NCI-H2196 (cell line): ENCODE measurements at regions not wholly inside any gene's neighbourhood (a gene's known extent, or its start where the extent isn't known, plus 50 kb on each side); places are given as distances from the start of the nearest gene placed in this dataset.

Source experiments
- DNase-seq: peaks from one replicate; lab custom pipeline; 2025; ENCODE audit not compliant: unreplicated experiment; lab: John Stamatoyannopoulos, UW

DNA sequence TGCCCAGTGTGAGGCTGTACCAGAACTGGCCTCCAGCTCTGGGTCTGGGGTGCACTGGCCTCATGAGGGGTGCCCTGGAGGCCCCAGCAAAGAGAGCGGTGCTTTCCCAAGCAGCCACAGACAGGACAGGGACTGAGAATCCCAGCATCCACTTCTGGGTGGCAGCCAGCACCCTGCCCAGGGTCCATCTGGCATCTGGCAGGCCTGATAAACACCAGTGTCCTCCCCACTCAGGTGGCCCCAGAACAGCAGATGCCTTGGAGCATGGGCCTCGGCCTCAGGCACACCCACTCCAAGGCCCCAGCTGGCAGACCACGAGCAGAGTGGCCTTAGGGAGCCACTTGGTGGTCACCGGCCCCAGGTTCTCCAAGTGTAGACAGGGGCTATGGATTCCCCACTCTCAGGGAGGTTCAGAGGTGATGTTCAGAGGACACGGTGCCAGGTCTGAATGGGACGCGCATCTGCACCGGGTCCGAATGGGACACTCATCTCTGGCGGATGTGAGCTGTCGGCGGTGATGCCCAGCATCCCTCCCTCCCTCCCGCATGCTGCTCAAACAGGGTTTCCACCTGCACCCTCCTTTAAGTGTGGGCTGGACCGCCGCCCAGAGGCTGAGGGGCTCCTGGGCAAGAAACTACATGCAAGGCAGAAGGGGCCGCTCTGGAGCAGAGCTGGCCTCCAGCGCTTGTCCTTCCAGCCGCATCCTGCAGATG is 82.2 kb upstream of the GPC1 start:
- no peak for DNase-seq

DNA sequence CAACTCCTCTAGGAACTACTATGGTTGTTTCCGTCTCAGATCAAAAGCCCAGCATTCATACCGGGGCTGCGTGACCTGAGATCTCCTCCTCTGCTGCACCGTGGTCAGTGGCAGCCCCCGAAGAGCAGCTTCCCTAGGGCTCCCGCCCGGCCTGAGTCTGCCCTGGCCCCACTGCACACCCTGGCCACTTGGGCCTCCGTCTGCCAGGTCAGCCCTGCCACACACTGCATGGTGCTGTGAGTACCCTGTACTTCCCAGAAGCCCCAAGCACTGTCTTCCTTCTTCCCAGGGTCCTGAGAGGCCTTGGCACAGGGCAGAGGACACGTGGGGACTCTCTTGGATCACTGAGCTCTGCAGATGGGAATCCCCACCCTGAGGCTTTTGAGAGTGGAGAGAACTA is 81.5 kb upstream of the GPC1 start:
- DNase-seq: no peak

DNA sequence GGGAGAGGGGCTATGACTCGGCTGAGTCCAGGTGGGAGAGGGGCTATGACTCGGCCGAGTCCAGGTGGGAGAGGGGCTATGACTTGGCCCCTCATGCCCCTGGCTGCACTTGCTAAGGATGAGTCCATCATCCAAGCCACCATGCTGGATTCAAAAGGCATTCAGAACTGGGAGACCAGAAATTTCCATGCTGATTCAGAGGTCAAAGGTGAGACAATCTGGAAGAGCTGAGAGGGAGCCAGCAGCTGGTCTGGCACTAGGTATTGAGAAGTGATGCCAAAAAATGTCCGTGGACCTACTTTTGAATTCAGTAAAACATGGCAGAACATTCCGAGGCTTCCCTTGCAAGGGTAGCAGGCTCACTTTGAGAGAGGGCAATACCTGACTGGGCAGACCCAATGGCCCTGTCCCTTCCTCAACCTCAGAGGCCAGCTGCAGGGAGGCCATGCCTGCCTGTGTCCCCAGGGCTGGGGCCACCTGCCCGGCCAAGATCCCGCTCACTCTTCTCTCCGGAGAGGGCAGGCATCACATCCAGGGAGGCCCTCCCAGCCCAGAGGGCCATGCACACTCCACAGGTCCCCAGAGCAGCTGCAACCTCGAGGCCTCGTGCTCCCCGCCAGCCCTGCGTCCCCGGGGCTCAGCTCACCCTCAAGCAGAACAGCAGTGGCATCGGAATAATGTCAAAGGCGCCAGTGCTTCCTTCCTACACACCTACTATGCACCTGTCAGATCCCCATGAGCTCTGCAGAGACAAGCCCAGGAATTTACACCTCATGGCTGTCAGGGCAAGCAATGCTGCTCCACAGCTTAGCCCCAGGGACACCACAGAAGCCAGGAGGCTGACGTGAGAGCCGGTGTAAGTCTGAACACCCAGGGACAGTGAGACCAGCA is 80.2 kb upstream of the GPC1 start:
- no peak for DNase-seq

DNA sequence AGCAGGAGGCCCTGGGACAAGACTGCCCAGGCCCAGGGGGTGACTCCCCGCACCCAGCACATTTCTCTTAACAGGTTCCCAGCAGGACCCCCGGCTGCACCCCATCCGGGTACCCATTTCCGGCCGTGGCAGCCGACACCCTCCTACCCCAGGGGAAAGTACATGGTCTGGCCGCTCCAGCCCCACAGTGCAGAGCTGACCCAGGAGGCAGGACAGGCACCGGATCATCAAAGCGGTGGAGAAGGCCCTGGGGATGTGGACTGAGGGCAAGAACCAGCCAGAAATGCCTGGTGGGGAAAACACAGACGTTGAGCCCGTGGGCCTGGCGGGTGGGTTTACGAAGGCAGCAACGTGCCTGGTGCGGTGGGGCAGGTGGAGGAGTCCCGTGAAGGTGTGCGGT is 79.5 kb upstream of the GPC1 start:
- DNase-seq: no peak

DNA sequence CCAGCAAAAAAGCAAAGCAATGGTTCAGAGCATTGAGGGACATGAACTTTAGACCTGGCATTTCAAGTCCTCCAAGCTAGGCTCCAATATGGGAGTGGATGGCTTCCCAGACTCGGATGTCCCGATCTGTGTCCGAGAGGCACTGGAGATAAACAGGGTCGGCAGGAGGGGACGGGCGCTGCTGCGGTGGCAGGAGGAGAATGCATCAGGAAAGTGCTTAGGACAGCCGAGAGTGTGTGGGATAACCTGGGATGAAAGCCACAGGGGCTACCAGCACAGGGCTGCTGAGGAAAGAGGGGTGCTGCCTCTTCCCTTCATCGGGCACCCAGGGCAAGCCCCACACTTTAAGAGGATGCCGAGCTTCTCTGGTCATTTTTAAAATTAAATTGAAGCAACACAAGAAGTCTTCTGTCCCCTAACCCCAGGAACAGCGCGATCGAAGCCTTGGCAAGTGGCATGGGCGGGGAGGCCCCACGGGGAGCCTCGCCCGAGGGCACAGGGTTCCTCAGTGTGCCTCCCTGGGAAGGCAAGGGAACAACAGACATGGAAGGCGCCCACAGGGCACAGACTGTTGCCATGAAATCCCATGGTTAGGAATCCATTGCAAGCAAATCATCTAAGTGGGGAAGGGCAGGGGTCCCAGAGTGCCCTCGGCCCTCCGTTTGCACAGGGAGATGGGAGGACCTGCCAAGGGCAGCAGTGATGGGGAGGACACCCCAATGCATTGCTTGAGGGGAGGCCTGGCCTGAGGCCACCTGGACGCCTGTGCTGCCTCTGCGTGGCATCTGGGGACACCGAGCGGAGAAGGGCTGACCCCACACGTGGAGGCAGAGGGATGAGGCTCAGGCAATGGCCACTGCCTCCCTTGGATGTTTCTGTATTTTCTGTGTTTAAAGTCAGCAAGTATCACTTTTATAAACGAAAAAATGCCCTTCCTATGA is 78.5 kb upstream of the GPC1 start:
- no peak for DNase-seq

DNA sequence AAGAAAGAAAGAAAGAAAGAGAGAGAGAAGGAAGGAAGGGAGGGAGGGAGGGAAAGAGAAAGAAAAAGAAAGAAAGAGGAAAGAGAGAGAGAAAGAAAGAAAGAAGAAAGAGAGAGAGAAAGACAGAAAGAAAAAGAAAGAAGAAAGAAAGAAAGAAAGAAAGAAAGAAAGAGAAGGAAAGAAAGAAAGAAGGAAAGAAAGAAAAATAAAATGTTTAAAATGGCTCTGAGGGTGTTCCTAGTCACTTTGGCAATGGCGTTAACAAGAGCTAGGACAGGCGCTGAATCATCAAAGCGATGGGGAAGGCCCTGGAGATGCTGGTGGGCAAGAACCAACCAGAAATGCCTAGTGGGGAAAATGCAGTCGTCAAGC is 77.8 kb upstream of the GPC1 start:
- no peak for DNase-seq

DNA sequence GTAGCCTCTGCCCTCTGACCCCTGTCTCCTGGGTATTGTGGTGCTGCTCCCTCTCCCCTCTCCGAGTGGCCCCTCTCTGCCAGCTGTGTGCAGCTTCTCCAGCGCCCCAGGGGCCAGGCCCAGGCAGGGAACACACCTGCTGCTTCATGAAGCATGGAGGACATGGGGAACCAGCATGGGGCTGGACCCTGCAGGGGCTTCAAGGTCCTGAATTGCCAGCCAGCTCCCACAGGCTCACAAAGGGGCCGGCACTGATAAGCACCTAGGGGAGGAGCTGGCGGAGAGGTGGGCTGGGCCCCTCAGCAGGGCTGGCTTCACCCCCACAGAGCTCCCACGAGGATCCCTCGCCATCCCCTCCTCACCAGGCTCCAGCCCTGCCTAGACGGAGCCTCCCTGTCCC is 77.4 kb upstream of the GPC1 start:
- DNase-seq: no peak

DNA sequence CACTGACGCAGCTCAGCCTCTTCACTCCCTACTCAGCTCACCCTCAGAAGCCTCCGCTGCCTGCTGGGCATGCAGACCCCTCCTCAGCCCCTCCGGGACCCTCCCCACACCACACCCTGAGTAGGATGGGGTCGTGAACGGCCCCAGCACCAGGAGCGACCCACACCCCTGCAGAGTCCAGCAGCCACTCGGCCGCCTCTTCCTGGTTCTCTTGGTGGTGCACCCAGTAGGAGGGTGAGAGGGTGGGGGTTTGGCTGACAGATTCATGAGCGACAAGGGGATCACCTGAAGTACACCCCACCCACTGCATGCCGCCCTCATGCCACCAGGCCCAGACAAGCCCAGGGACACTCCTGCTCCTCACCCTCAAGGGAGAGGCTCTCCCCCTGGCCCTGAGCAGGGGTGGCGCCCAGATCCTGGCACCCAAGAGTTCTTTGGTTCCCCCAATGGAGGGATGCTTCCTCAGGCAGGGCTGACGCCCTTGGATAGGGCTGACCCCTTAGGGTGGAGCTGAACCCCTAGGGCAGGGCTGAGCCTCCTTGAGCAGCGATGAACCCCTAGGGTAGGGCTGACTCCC is 76.6 kb upstream of the GPC1 start:
- DNase-seq: no peak

DNA sequence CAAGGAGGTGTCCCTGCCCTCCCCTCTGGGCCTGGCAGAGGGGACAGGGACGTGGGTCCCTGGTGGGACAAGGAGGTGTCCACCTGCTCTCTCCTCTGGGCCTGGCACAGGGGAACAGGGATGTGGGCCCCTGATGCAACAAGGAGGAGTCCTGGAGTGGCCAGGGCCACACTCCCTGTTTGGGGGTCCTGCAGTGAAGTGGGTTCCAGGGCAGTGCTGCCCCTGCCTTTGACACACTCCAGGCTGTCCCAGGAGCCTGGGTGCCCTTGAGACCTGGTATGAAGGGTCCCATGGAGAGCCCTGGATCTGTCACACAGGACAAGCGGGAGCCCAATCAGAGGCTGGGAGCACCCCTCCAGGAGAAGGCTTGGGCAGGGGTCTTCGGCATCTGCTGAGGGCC is 75.8 kb upstream of the GPC1 start:
- no peak for DNase-seq

DNA sequence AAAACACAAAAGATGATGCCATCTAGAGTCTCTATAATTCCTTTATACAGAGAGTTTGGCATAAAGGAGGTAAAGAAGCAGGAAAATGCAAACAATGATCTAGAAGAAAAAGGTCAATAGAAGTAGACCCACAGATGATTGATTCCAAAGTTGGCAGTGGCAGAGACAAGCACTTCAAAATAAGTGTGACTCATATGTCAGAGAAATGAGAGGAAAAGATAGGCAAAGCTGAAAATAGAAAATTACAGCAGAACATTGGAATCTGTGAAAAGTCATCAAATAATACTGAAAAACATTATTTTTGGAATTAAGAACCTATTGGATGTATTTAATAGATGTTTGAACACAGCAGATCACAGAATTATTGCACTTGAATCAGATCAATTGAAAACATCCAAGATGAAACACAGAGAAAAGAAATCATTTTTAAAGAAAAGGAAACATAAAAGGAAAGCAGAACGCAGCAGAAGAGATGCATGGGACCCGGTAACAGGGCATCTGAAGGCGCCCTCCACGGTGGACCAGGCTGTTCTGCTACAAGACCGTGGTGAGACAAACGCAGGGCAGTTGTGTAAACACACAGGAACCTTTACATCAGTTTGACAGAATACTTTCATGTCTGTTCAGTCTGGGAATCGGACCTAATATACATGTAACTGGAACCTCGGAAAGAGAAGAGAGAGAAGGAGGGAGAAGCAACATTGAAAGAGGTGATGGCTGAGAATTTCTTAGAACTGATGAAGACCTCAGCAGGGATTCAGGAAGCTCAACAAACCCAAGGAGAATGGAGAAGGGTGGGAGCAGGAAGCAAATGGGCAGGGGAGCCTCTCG is 74.6 kb upstream of the GPC1 start:
- DNase-seq: no peak

DNA sequence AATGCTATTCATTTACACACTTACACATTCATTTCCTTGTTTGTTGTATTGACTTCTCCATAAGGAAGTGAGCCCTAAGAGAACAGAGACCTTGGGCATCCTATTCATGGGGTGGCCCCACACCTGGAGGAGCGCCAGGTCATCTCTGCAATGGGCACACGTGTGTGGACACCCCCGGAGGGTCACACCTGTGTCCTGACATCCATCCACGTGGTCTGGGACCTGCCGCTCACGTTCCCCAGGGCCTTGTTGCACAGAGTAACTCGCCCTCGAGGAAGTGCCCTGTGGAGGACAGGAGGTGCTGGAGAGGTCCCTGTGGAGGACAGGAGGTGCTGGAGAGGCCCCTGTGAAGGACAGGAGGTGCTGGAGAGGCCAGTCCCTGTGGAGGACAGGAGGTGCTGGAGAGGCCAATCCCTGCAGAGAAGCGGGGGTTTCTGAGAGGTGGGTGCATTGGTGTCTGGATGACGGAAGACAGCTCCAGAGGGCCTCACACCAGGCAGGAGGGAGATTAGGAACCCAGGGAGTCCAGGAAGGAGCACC is 73.2 kb upstream of the GPC1 start:
- DNase-seq: no peak

DNA sequence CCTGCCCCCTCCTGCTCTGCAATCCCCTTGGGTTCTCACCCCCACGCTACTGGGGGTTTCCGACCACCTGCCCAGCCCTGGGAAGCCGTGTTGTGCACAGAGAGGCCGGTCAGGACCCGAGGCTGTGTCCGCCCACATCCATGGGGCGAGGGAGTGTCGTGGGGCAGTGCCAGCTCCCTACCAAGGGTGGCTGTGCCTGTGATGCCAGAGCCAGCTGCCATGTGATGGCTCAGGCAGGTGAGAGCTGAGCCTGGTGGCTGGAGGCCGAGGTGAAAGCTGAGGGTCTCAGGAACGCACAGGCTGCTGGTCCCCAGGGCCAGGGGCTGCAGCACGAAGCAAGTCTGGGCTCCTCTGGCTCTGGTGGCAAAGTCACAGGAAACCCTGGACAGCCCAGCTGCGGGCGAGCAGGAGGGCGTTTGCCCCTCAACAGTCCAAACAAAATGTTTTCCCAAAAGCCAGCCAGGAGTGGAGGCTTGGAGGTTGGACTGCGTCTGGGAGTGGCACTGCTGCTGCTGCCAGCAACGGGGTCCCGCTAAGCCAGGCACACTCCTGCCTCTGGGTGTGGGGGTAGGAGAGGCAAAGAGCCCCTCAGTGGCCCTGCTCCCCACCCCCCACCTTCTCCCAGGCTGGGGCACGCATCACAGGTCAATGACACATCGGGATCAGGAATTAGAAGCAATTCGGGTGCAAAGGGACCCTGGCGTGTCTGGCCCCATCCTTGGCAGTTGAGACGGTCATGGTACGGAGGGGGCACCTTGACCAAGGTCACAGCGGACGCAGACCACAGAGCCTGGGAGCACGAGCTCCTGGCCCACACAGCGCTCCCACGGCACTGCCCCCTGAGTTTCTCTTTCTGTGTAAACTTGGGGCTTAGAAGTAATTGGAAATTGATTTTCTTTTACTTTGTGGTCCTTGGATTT is 72.4 kb upstream of the GPC1 start:
- DNase-seq: no peak

DNA sequence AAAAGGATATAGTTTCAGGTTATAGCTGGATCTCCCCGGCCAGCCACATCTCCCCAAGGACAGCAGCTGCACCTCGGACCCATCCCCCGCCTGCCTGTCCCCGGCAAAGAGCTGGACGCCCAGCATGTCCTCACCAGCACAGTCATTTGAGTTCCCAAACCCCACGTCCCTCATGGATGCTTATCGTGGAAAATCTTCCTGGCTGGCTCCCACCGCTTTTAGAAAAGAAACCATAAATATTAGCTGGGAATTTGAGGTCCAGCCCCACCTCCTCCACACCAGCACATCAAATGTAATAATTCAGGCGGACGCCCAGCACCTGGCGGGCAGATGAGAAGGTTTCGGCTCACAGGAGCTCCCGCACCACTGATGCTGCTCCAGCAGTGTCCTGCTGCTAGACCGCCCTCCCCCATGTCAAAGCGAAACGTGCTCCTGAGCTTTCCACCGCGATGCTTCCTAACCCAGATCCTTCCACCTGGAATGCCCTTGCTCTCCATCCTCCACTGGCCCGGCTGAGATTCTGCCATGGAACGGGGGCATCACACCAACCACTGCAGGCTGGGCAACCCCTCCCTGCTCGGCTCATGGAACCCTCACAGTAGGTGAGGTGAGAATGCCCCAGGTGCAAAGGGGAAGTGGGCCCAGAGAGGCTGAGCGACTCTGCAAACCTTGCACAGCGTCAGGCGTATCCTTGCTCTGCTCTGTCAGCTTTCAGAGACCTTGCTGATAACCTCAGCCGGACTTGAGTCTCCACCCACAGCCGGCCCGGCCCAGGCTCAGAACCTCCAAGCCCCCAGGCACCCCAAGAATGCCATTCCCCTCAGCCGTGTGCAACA is 71.5 kb upstream of the GPC1 start:
- DNase-seq: no peak

DNA sequence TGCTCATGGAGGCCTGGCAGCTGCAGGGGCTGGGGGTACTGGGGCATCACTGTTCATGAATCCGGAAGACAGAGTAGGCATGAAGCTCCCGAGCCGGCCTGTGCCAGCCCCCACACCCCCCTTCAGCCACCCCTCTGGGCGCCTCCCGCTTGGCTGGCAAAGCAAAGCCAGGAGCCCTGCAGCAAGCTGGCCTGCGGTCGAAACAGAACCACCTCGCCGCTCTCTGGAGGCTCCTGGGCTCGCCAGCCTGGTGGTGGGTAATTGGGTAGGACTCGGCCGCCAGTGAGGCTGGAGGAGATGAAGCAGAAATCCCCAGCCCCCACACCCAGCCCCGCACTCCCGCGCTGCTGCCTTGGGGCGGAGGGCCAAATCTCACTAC is 70.9 kb upstream of the GPC1 start:
- no peak for DNase-seq

DNA sequence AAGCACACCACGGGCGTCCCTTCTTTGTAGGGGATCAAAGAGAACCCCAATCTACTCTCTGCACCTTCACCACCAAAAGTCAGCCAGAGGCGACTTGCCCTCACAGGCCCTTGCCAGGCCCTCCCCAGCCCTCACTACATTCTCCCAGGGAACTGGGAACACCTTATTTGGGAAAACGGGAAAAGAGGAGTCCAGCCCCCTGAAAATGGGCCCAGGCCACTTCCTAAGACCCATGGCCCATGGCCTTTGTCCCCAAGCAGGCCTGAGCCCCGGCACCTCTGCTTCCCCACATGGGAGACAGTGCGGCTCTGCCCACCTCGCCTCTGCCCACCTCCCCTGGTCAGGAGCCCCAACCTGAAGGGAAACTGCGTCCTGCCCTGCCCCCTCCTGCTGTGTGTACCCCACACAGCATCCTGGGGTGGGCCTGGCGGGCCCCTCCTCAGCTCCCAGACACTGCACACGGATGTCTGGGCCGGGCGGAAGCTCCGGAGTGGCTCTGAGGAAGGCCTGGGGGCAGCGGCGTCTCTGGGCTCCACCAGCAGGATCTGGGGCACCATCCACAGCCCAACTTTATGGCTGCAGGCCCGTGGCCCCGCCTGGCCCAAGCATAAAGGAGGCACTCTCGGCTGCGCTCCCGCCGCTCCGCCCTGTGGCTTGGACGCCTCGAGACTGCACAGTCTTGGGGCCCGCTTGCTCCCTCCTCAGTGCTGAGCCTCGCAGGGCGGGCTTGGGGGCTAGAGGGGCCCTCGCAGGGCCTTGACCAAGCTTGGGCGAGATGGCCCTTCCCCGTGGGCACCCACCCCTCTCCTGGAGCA is 70.3 kb upstream of the GPC1 start:
- DNase-seq: no peak

DNA sequence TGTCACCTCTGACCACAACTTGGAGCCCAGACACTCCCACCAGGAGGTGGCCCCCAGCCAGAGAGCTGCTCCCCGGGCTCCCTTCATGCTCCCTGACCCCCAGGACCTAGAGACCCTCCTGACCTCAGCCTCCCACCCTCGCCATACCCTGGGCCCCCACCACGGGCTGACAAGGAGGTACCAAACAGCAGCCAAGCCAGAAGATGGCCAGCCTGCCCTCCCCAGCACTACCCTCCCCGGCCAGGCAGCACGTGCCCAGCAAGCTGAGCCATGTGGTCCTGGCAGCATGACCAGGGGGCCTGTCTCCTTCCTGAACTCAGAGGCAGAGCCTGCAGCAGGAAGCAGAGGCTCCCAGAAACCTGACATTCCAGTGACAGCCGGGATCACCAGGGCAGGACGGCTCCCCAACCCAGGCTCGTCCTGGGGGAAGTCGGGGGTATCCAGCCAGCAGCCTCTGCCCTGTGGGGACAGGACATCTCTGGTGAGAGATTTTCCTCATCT is 69.4 kb upstream of the GPC1 start:
- no peak for DNase-seq

DNA sequence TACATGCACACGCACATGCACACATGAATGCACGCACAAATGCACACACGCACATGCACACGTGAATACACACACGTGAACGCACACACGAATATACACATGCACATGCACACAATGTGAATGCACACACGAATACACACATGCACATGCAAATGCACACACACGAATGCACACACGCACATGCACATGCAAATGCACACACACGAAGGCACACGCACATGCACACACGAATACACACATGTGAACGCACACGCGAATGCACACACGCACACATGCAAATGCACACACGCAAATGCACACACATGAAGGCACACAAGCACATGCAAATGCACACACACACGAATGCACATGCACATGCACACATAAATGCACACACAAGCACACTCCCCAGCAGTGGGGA is 68.6 kb upstream of the GPC1 start:
- no peak for DNase-seq
